ENCODE measurements at regions not wholly inside any gene's neighbourhood (a gene's known extent, or its start where the extent isn't known, plus 50 kb on each side); places are given as distances from the start of the nearest gene placed in this dataset.

- no peaks in the 10 kb centered on the region for H3K9me2 ChIP-seq (ENCODE audit: insufficient read depth)
- H3K9ac ChIP-seq: no peak overlapping the region
- in situ Hi-C loops (cut with MboI): no loop called here
- DNase-seq: no peak
- no peaks in the 10 kb centered on the region for H3K36me3 ChIP-seq (ENCODE audit: low read depth)
- H4K20me1 ChIP-seq (ENCODE audit: insufficient read depth): no peaks in the 10 kb centered on the region
- H2AFZ ChIP-seq: no peak overlapping the region
- H3K79me2 ChIP-seq (ENCODE audit: insufficient read depth): no peaks in the 10 kb centered on the region
- H3K9me3 ChIP-seq (ENCODE audit: low read depth): no peaks in the 10 kb centered on the region
- H3F3A ChIP-seq (ENCODE audit: insufficient read depth): 0 out of 2 replicates have a peak, but pooled peaks cover 5% of the 10 kb centered on the region
- H3K4me2 ChIP-seq (ENCODE audit: unreplicated experiment): no peak overlapping the region
- H3K4me1 ChIP-seq (ENCODE audit: insufficient read depth): peaks cover 9% of the 10 kb centered on the region; the same call in 1 of the 2 replicates
- H3K27me3 ChIP-seq (replicated peaks; ENCODE audit: insufficient read depth): no peaks in the 10 kb centered on the region
- TF ChIP-seq EZH2 (IDR thresholded peaks at IDR 0.05; ENCODE audit: insufficient read depth, poor library complexity, severe bottlenecking) (no peak), EZH2phosphoT487 (IDR thresholded peaks at IDR 0.05; ENCODE audit: insufficient read depth, low read depth) (no peak)
- H3K4me3 ChIP-seq: no peak overlapping the region
- H3K27ac ChIP-seq: no peak overlapping the region
- 25% methylated on average over 1 of the region's 1 CpG for WGBS, 2 experiments (ENCODE audit: low coverage in 1 of 2, low lambda C conversion rate in 2 of 2, missing lambda C conversion rate in 2 of 2)
Measured at GRCh38 chr11:30111786-30112185, 95.0 kb upstream of the KCNA4 start.

- H3K4me3 ChIP-seq: no peak overlapping the region
- DNase-seq: no peak
- H3K4me2 ChIP-seq (ENCODE audit: unreplicated experiment): no peak overlapping the region
- in situ Hi-C loops (cut with MboI): no loop called here
- no peaks in the 10 kb centered on the region for H3K9me3 ChIP-seq (ENCODE audit: low read depth)
- H3K36me3 ChIP-seq (ENCODE audit: low read depth): no peaks in the 10 kb centered on the region
- H2AFZ ChIP-seq: no peak overlapping the region
- H3K79me2 ChIP-seq (ENCODE audit: insufficient read depth): no peaks in the 10 kb centered on the region
- no peak overlapping the region for H3K27ac ChIP-seq
- TF ChIP-seq EZH2phosphoT487 (IDR thresholded peaks at IDR 0.05; ENCODE audit: insufficient read depth, low read depth): no peak
- TF ChIP-seq EZH2 (IDR thresholded peaks at IDR 0.05; ENCODE audit: insufficient read depth, poor library complexity, severe bottlenecking): no peak
- H3K9ac ChIP-seq: no peak overlapping the region
- no peaks in the 10 kb centered on the region for H4K20me1 ChIP-seq (ENCODE audit: insufficient read depth)
- no peaks in the 10 kb centered on the region for H3K27me3 ChIP-seq (replicated peaks; ENCODE audit: insufficient read depth)
- H3K4me1 ChIP-seq (ENCODE audit: insufficient read depth): peaks cover 1% of the 10 kb centered on the region; the same call in 1 of the 2 replicates
- H3F3A ChIP-seq (ENCODE audit: insufficient read depth): 0 out of 2 replicates have a peak, but pooled peaks cover under 1% of the 10 kb centered on the region
- no peaks in the 10 kb centered on the region for H3K9me2 ChIP-seq (ENCODE audit: insufficient read depth)
- WGBS, 2 experiments (ENCODE audit: low coverage in 1 of 2, low lambda C conversion rate in 2 of 2, missing lambda C conversion rate in 2 of 2): 3% methylated on average over 2 of the region's 2 CpGs
Measured at GRCh38 chr11:30113326-30113898, 96.6 kb upstream of the KCNA4 start.

GRCh38 chr11:30116512-30116911 lies 99.7 kb upstream of the KCNA4 start:
- Histone ChIP-seq H3K4me1 (ENCODE audit: insufficient read depth) (no peaks in the 10 kb centered on the region), H3K36me3 (ENCODE audit: low read depth) (no peaks in the 10 kb centered on the region), H3K9ac (no peak overlapping the region), H4K20me1 (ENCODE audit: insufficient read depth) (no peaks in the 10 kb centered on the region), H3K9me3 (ENCODE audit: low read depth) (no peaks in the 10 kb centered on the region), H3K79me2 (ENCODE audit: insufficient read depth) (no peaks in the 10 kb centered on the region), H2AFZ (no peak overlapping the region), H3F3A (ENCODE audit: insufficient read depth) (no peaks in the 10 kb centered on the region), H3K4me3 (no peak overlapping the region), H3K27me3 (replicated peaks; ENCODE audit: insufficient read depth) (no peaks in the 10 kb centered on the region), H3K27ac (no peak overlapping the region), H3K4me2 (ENCODE audit: unreplicated experiment) (no peak overlapping the region), H3K9me2 (ENCODE audit: insufficient read depth) (no peaks in the 10 kb centered on the region)
- TF ChIP-seq EZH2phosphoT487 (IDR thresholded peaks at IDR 0.05; ENCODE audit: insufficient read depth, low read depth) (no peak), EZH2 (IDR thresholded peaks at IDR 0.05; ENCODE audit: insufficient read depth, poor library complexity, severe bottlenecking) (no peak)
- DNase-seq: no peak
- 18 to 28% methylated on average over 1 of the region's 1 CpG for WGBS, 2 experiments (ENCODE audit: low coverage in 1 of 2, low lambda C conversion rate in 2 of 2, missing lambda C conversion rate in 2 of 2)
- in situ Hi-C loops (cut with MboI): no loop called here

GRCh38 chr11:30120045-30120589 lies 103.3 kb upstream of the KCNA4 start:
- TF ChIP-seq EZH2phosphoT487 (IDR thresholded peaks at IDR 0.05; ENCODE audit: insufficient read depth, low read depth) (no peak), EZH2 (IDR thresholded peaks at IDR 0.05; ENCODE audit: insufficient read depth, poor library complexity, severe bottlenecking) (no peak)
- 43 to 52% methylated on average over 4 of the region's 4 CpGs for WGBS, 2 experiments (ENCODE audit: low coverage in 1 of 2, low lambda C conversion rate in 2 of 2, missing lambda C conversion rate in 2 of 2)
- H3K27me3 ChIP-seq (replicated peaks; ENCODE audit: insufficient read depth): no peaks in the 10 kb centered on the region
- no peak overlapping the region for H3K27ac ChIP-seq
- no peak overlapping the region for H3K4me2 ChIP-seq (ENCODE audit: unreplicated experiment)
- H3K9me3 ChIP-seq (ENCODE audit: low read depth): no peaks in the 10 kb centered on the region
- H3K9me2 ChIP-seq (ENCODE audit: insufficient read depth): no peaks in the 10 kb centered on the region
- H3K36me3 ChIP-seq (ENCODE audit: low read depth): no peaks in the 10 kb centered on the region
- no peaks in the 10 kb centered on the region for H3F3A ChIP-seq (ENCODE audit: insufficient read depth)
- no peak overlapping the region for H2AFZ ChIP-seq
- no peaks in the 10 kb centered on the region for H3K79me2 ChIP-seq (ENCODE audit: insufficient read depth)
- in situ Hi-C loops (cut with MboI): no loop called here
- H3K4me1 ChIP-seq (ENCODE audit: insufficient read depth): no peaks in the 10 kb centered on the region
- H3K9ac ChIP-seq: no peak overlapping the region
- H4K20me1 ChIP-seq (ENCODE audit: insufficient read depth): no peaks in the 10 kb centered on the region
- H3K4me3 ChIP-seq: no peak overlapping the region
- DNase-seq: no peak
